Testis (tissue), 2 donors: ENCODE measurements at regions not wholly inside any gene's neighbourhood (a gene's known extent, or its start where the extent isn't known, plus 50 kb on each side); places are given as distances from the start of the nearest gene placed in this dataset.
A peak's percentile ranks its signal among the peaks of the same experiment; 100 is the strongest.
"Not testable (repeated sequence)": the region's sequence is repeated elsewhere in the genome, so short reads cannot be mapped to it uniquely, and the experiment has no call there.

Source experiments
- DNase-seq: peaks from one replicate; pipeline ENCODE4 v3.0.0-alpha.2; 2019
- H3K27ac ChIP-seq, 2 donors: fragments of 200-600 bp; sonication (generic); one replicate each; pipeline ENCODE4 v1.5.1; 2019
- H3K27me3 ChIP-seq: fragments of 200-600 bp; sonication (generic); one replicate; pipeline ENCODE4 v1.5.1; 2019
- H3K36me3 ChIP-seq: fragments of 200-600 bp; sonication (generic); one replicate; pipeline ENCODE4 v1.5.1; 2017; ENCODE audit warnings: low read depth; ENCODE audit errors: missing control alignments
- H3K4me1 ChIP-seq: fragments of 200-600 bp; sonication (generic); one replicate; pipeline ENCODE4 v1.5.1; 2019
- H3K4me3 ChIP-seq, 2 donors: fragments of 200-600 bp; sonication (generic); one replicate each; pipeline ENCODE4 v1.5.1; 2017 to 2019
- H3K9me3 ChIP-seq: fragments of 200-600 bp; sonication (generic); one replicate; pipeline ENCODE4 v1.5.1; 2017
- POLR2A ChIP-seq: fragments of 450-650 bp; IDR thresholded peaks from one replicate; pipeline ENCODE4 v1.6.1; 2017; ENCODE audit warnings: antibody characterized with exemption, mild to moderate bottlenecking, moderate library complexity
- WGBS, 2 donors: methylation state at CpG; one replicate each; pipeline ENCODE4 v1.1.5; 2018; 5-methylcytosine and 5-hydroxymethylcytosine counted together
- intact Hi-C: fragments of 100-400 bp; cut with DNase I; formaldehyde crosslinking; loops from one replicate; pipeline ENCODE4 v1.15.1; 2023; ENCODE audit warnings: low total_unique reads
- TF ChIP-seq, protein P1 (sequence below), 3 experiments: fragments of 450-650 bp in 2 of 3; fragments of 200-600 bp in 1 of 3; sonication (generic) in 1 of 3; IDR thresholded peaks; one replicate each; pipeline ENCODE4 v1.5.1; 2016 to 2019; ENCODE audit warnings: antibody characterized with exemption in 3 of 3, mild to moderate bottlenecking in 2 of 3, moderate library complexity in 1 of 3

DNA sequence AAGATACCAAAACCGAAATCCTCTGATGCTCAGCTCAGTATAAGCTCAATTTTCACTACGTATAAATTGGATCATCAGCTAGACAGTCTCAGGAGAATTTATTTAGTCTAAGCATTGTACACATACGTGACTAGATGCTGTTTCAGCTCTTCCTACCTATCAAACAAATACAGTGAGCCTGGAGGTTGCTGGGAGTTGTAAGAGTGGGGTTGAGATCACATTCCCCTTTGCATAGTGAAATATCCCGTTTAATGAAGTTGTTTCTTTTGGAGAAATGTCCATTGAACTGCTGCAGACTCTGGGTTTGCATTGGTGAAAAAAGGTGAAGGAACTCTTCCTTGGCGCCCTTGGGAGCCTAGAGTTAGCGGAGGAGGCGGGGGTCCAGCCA lies 68.9 kb upstream of the GJB6 start:
- H3K9me3 ChIP-seq = no peaks in the 10 kb centered on the region
- H3K4me3 ChIP-seq = peak overlapping the region in 1 of 2 donors; percentile 33
- H3K27me3 ChIP-seq = no peaks in the 10 kb centered on the region
- WGBS, 2 donors = 27 to 46% methylated on average over 7 of the region's 7 CpGs
- intact Hi-C loops = no loop called here
- no peaks in the 10 kb centered on the region for H3K4me1 ChIP-seq
- H3K27ac ChIP-seq = no peak overlapping the region
- DNase-seq = no peak
- no peaks in the 10 kb centered on the region for H3K36me3 ChIP-seq
- TF ChIP-seq, protein P1, sequence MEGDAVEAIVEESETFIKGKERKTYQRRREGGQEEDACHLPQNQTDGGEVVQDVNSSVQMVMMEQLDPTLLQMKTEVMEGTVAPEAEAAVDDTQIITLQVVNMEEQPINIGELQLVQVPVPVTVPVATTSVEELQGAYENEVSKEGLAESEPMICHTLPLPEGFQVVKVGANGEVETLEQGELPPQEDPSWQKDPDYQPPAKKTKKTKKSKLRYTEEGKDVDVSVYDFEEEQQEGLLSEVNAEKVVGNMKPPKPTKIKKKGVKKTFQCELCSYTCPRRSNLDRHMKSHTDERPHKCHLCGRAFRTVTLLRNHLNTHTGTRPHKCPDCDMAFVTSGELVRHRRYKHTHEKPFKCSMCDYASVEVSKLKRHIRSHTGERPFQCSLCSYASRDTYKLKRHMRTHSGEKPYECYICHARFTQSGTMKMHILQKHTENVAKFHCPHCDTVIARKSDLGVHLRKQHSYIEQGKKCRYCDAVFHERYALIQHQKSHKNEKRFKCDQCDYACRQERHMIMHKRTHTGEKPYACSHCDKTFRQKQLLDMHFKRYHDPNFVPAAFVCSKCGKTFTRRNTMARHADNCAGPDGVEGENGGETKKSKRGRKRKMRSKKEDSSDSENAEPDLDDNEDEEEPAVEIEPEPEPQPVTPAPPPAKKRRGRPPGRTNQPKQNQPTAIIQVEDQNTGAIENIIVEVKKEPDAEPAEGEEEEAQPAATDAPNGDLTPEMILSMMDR (IDR thresholded peaks at IDR 0.05) = no peak
- TF ChIP-seq POLR2A = no peak

DNA sequence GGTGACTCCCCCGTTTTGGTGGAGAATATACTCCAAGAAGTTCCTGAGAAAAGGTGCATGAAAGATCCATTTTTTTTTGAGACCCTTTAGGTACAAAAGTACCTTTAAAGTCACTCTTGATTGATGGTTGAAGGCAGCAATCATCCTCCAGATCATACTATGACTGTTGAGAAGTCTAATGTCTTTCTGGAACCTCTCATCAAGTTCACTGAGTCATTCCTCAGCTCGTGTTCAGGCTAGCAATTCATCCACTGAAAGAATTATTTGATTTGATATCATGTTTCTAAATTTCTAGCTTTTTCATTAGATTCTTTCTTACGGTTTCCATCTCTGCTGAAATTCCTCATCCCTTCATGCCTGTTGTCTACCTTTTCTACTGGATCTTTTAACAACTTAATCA lies 65.1 kb upstream of the GJB6 start:
- Histone ChIP-seq H3K27ac (no peak overlapping the region), H3K4me3 (no peak overlapping the region), H3K27me3 (no peaks in the 10 kb centered on the region), H3K4me1 (no peaks in the 10 kb centered on the region), H3K9me3 (no peaks in the 10 kb centered on the region), H3K36me3 (no peaks in the 10 kb centered on the region)
- DNase-seq = no peak
- TF ChIP-seq POLR2A = no peak
- TF ChIP-seq, protein P1 (IDR thresholded peaks at IDR 0.05) = no peak
- intact Hi-C loops = no loop called here
- WGBS, 2 donors = 70 to 74% methylated on average over 3 of the region's 3 CpGs

DNA sequence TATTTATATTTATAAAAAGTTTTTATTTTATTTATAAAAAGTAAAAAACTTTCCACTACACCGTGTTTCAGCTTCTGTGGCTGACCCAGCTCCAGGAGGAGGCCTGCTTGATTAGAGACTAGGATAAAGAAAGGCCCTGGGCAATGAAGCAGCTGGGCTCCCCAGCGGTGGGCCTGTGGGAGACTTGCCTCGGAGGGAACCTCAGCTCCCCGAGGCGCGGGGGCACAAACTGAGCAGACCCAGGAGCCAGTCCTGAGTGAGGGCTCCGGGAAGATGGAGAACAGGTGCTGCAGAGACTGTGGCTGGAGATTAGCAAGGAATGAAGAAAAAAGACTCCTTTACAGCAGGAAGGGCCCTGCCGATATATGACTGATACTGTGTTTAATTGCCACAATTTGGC lies 63.8 kb upstream of the GJB6 start:
- H3K4me1 ChIP-seq = no peaks in the 10 kb centered on the region
- no peaks in the 10 kb centered on the region for H3K27me3 ChIP-seq
- no peaks in the 10 kb centered on the region for H3K36me3 ChIP-seq
- no peak for TF ChIP-seq POLR2A
- TF ChIP-seq, protein P1 (IDR thresholded peaks at IDR 0.05) = no peak
- H3K27ac ChIP-seq = no peak overlapping the region
- DNase-seq = no peak
- H3K4me3 ChIP-seq = no peak overlapping the region
- H3K9me3 ChIP-seq = no peaks in the 10 kb centered on the region
- WGBS, 2 donors = 49 to 77% methylated on average over 8 of the region's 8 CpGs
- intact Hi-C loops = no loop called here

DNA sequence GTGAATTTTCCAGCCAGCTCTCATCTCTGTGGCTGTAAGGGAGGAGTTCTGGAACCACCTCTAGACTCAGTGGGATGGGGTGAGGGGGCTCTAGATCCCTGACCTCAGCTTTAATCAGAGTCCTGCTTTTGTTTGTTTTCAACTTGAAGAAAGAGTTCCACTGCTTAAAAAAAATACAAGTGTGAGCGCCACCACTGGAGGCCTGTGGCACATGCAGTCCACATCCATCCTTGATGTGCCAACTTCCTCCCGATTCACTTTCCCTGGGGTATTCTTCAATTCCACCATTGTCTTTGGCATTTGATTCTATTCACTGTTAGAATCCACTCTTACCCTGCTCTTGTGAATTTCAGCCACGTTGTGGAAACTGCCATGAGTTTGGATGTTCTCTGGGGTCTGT lies 62.4 kb upstream of the GJB6 start:
- Histone ChIP-seq H3K9me3 (no peaks in the 10 kb centered on the region), H3K27ac (no peak overlapping the region), H3K4me3 (no peak overlapping the region), H3K4me1 (no peaks in the 10 kb centered on the region), H3K36me3 (no peaks in the 10 kb centered on the region), H3K27me3 (no peaks in the 10 kb centered on the region)
- TF ChIP-seq, protein P1 (IDR thresholded peaks at IDR 0.05) = no peak
- TF ChIP-seq POLR2A = no peak
- intact Hi-C loops = no loop called here
- no peak for DNase-seq
- WGBS, 2 donors = 61 to 71% methylated on average over 3 of the region's 3 CpGs

DNA sequence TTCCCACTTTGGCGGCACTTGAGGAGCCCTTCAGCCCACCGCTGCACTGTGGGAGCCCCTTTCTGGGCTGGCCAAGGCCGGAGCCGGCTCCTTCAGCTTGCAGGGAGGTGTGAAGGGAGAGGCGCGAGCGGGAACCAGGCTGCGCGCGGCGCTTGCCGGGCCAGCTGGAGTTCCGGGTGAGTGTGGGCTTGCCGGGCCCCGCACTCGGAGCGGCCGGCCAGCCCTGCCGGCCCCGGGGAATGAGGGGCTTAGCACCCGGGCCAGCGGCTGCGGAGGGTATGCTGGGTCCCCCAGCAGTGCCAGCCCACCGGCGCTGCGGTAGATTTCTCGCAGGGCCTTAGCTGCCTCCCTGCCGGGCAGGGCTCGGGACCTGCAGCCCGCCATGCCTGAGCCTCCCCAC lies 60.2 kb upstream of the GJB6 start:
- H3K4me3 ChIP-seq, DNase-seq, H3K4me1 ChIP-seq, H3K27ac ChIP-seq, H3K36me3 ChIP-seq, H3K9me3 ChIP-seq, H3K27me3 ChIP-seq, intact Hi-C loops: not testable (repeated sequence)
- whole genome bisulfite sequencing, 2 donors = 59 to 84% methylated on average over 7 to 30 of the region's 30 CpGs
